KMS-11 (cell line): ENCODE measurements at regions not wholly inside any gene's neighbourhood (a gene's known extent, or its start where the extent isn't known, plus 50 kb on each side); places are given as distances from the start of the nearest gene placed in this dataset.

Experiments
- H2AFZ ChIP-seq: fragments of 200-600 bp; sonication (generic); 2 replicates; pipeline ENCODE4 v1.6.1; 2016; ENCODE audit warnings: antibody characterized with exemption, mixed run types, low read depth
- H3K27ac ChIP-seq: fragments of 200-600 bp; sonication (generic); 2 replicates; pipeline ENCODE4 v1.6.1; 2016; ENCODE audit warnings: mild to moderate bottlenecking, mixed run types
- H3K27me3 ChIP-seq: fragments of 200-600 bp; sonication (generic); 2 replicates; pipeline ENCODE4 v1.6.1; 2017; ENCODE audit warnings: mild to moderate bottlenecking, low read depth, mixed run types, moderate library complexity; ENCODE audit not compliant: insufficient read depth
- H3K36me3 ChIP-seq: fragments of 200-600 bp; sonication (generic); 2 replicates; pipeline ENCODE4 v1.6.1; 2017; ENCODE audit warnings: mild to moderate bottlenecking, mixed run types; ENCODE audit not compliant: insufficient read depth
- H3K4me1 ChIP-seq: fragments of 200-600 bp; sonication (generic); 2 replicates; pipeline ENCODE4 v1.6.1; 2016; ENCODE audit warnings: mild to moderate bottlenecking, low read depth, mixed run types; ENCODE audit not compliant: poor library complexity, severe bottlenecking
- H3K4me2 ChIP-seq: fragments of 200-600 bp; sonication (generic); 2 replicates; pipeline ENCODE4 v1.7.0; 2016; ENCODE audit warnings: mild to moderate bottlenecking, mixed run types
- H3K4me3 ChIP-seq: fragments of 200-600 bp; sonication (generic); IDR thresholded peaks from 2 replicates; pipeline ENCODE4 v1.6.1; 2017; ENCODE audit warnings: low read depth, low read length, mixed read lengths; ENCODE audit not compliant: insufficient read depth
- H3K79me2 ChIP-seq: fragments of 200-600 bp; sonication (generic); 2 replicates; pipeline ENCODE4 v1.6.1; 2016; ENCODE audit warnings: low read depth, mixed run types; ENCODE audit not compliant: insufficient read depth
- H3K9ac ChIP-seq: fragments of 200-600 bp; sonication (generic); 2 replicates; pipeline ENCODE4 v1.6.1; 2016; ENCODE audit warnings: mild to moderate bottlenecking, mixed run types
- H4K20me1 ChIP-seq: fragments of 200-600 bp; sonication (generic); 2 replicates; pipeline ENCODE4 v1.6.1; 2016; ENCODE audit warnings: mild to moderate bottlenecking, mixed run types; ENCODE audit not compliant: insufficient read depth
- TF ChIP-seq, protein P1 (sequence below): fragments of 200-600 bp; sonication (generic); conservative IDR thresholded peaks from 2 replicates; pipeline ENCODE4 v1.6.1; 2017; ENCODE audit warnings: low read depth, mild to moderate bottlenecking, antibody characterized with exemption, low read length, moderate library complexity, mixed read lengths

DNA sequence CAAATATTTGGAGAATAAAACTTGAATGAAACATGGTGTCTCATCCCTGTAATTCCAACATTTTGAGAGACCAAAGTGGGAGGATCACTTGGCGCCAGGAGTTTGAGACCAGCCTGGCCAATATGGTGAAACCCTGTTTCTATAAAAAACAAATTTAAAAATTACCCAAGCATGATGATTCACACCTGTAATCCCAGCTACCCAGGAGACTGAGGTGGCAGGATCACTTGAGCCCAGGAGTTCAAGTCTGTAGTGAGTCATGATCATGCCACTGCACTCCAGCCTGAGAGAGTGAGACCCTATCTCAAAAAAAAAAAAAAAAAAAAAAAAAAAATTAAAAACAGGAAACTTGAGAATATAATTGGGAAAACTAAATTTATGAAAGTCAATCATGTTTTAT lies 481.1 kb downstream of the SEMA3D start:
- no peaks in the 10 kb centered on the region for H3K36me3 ChIP-seq
- no peaks in the 10 kb centered on the region for H3K79me2 ChIP-seq
- H3K27ac ChIP-seq = no peak overlapping the region
- H3K4me1 ChIP-seq = no peaks in the 10 kb centered on the region
- H3K27me3 ChIP-seq = no peaks in the 10 kb centered on the region
- no peak overlapping the region for H3K9ac ChIP-seq
- TF ChIP-seq, protein P1, sequence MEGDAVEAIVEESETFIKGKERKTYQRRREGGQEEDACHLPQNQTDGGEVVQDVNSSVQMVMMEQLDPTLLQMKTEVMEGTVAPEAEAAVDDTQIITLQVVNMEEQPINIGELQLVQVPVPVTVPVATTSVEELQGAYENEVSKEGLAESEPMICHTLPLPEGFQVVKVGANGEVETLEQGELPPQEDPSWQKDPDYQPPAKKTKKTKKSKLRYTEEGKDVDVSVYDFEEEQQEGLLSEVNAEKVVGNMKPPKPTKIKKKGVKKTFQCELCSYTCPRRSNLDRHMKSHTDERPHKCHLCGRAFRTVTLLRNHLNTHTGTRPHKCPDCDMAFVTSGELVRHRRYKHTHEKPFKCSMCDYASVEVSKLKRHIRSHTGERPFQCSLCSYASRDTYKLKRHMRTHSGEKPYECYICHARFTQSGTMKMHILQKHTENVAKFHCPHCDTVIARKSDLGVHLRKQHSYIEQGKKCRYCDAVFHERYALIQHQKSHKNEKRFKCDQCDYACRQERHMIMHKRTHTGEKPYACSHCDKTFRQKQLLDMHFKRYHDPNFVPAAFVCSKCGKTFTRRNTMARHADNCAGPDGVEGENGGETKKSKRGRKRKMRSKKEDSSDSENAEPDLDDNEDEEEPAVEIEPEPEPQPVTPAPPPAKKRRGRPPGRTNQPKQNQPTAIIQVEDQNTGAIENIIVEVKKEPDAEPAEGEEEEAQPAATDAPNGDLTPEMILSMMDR = no peak
- no peak overlapping the region for H3K4me3 ChIP-seq
- H3K4me2 ChIP-seq = no peak overlapping the region
- H4K20me1 ChIP-seq = no peaks in the 10 kb centered on the region
- H2AFZ ChIP-seq = no peak overlapping the region

DNA sequence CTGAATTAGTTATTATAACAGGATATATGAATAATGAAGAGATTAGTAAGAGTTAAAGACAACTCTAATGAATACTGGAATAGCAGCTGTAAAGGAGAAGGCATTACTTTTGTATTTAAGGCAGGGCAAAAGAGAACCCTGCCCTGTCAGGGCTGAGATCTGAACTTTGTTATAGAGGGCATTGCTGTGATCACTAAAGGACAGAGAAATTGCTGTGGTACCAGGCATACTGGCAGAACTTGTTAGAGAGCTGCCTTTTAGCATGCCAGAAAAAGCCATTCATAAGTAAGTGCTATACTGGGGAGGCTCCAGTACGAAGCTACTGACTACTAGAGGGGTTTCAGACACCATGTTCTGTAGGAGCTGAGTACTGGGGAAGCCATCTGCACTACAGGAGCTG lies 481.8 kb downstream of the SEMA3D start:
- Histone ChIP-seq H2AFZ (no peak overlapping the region), H3K27me3 (no peaks in the 10 kb centered on the region), H4K20me1 (no peaks in the 10 kb centered on the region)

DNA sequence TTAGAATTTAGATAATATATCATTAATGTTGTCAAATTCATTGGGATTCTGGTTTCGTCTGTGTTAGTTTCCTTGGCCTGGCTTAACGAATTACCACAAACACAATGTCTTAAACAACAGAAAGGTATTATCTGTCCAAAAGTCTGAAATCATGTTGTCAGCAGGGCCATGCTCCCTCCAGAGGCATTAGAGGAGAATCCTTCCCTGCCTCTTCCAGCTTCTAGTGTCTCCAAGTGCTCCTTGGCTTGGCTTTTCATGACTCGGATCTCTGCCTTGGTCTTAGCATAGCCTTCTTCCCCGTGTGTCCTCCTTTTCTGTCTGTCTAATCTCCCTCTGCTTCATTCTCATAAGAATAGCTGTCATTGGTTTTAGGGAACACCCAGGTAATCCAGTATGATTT lies 482.5 kb downstream of the SEMA3D start:
- Histone ChIP-seq H3K27ac (no peak overlapping the region), H3K27me3 (no peaks in the 10 kb centered on the region), H3K4me3 (no peak overlapping the region), H3K4me2 (no peak overlapping the region), H2AFZ (no peak overlapping the region), H3K36me3 (no peaks in the 10 kb centered on the region), H4K20me1 (no peaks in the 10 kb centered on the region), H3K4me1 (no peaks in the 10 kb centered on the region), H3K9ac (no peak overlapping the region), H3K79me2 (no peaks in the 10 kb centered on the region)
- TF ChIP-seq, protein P1 = no peak

More for the DNA sequence above, 481.8 kb downstream of the SEMA3D start:
- no peak overlapping the region for H3K4me3 ChIP-seq
- TF ChIP-seq, protein P1 = no peak
- no peaks in the 10 kb centered on the region for H3K4me1 ChIP-seq
- no peak overlapping the region for H3K27ac ChIP-seq
- no peaks in the 10 kb centered on the region for H3K36me3 ChIP-seq
- H3K4me2 ChIP-seq = no peak overlapping the region
- no peak overlapping the region for H3K9ac ChIP-seq
- no peaks in the 10 kb centered on the region for H3K79me2 ChIP-seq

DNA sequence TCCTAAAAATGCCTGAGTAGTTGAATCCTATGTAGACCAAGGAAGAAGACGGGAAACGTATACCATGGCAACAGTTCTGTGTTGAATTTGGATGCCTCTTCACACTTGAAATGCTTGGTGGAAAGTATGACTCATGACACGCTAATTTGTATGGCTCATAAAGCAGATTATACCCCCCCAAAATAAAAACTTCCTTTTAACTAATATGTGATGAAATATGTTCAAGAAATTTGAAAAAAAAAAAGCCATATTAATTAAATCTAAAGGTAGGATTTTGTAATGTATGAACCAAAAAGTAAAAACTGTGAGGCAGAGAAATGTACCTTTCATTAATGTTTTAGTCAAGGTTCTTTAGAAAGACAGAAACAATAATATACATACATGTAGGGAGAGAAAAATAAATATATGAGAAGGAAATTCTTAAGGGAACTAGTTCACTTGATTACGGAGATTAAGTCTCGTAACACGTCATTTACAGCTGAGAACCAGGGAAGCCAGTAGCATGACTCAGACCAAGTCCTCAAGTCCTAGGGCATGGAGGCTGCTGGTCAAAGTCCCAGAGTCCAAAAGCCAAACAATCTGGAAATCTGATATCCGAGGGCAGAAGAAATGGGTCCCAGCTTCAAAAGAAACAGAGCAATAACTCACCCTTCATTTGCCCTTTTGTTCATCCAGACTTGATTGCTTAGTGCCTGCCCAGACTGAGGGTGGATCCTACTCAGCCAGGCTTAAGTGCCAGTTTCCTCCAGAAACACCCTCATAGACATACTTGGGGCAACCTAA lies 485.1 kb downstream of the SEMA3D start:
- Histone ChIP-seq H3K4me2 (no peak overlapping the region), H3K4me1 (no peaks in the 10 kb centered on the region), H4K20me1 (no peaks in the 10 kb centered on the region), H3K4me3 (no peak overlapping the region), H2AFZ (no peak overlapping the region), H3K9ac (no peak overlapping the region), H3K79me2 (no peaks in the 10 kb centered on the region), H3K27ac (no peak overlapping the region), H3K36me3 (no peaks in the 10 kb centered on the region; the same call in 1 of the 2 replicates), H3K27me3 (no peaks in the 10 kb centered on the region)
- TF ChIP-seq, protein P1 = no peak
